VCaP (cell line): ENCODE measurements at regions not wholly inside any gene's neighbourhood (a gene's known extent, or its start where the extent isn't known, plus 50 kb on each side); places are given as distances from the start of the nearest gene placed in this dataset.

Experiments
- H3K27ac ChIP-seq: fragments of 450-650 bp; 2 replicates; pipeline ENCODE4 v1.5.1; 2017
- CTCF ChIP-seq: fragments of 450-650 bp; conservative IDR thresholded peaks from 2 replicates; pipeline ENCODE4 v1.5.1; 2017; ENCODE audit warnings: mild to moderate bottlenecking, moderate library complexity

- TF ChIP-seq CTCF = no peak
- no peak overlapping the region for H3K27ac ChIP-seq
Observed at GRCh38 chr5:6112538-6112937, 265.8 kb downstream of the MED10 start.

GRCh38 chr5:6112125-6112524 lies 266.2 kb downstream of the MED10 start:
- no peak for TF ChIP-seq CTCF
- no peak overlapping the region for H3K27ac ChIP-seq

GRCh38 chr5:6111131-6111530 lies 267.2 kb downstream of the MED10 start:
- TF ChIP-seq CTCF = no peak

GRCh38 chr5:6110441-6111005 lies 267.8 kb downstream of the MED10 start:
- TF ChIP-seq CTCF = no peak
- H3K27ac ChIP-seq = no peak overlapping the region

More at GRCh38 chr5:6111131-6111530, 267.2 kb downstream of the MED10 start:
- H3K27ac ChIP-seq = no peak overlapping the region

GRCh38 chr5:6108981-6109825 lies 269.1 kb downstream of the MED10 start:
- TF ChIP-seq CTCF = no peak
- no peak overlapping the region for H3K27ac ChIP-seq

- no peak for TF ChIP-seq CTCF
- H3K27ac ChIP-seq = no peak overlapping the region
Observed at GRCh38 chr5:6108540-6108848, 269.9 kb downstream of the MED10 start.

GRCh38 chr5:6107675-6108539 lies 270.4 kb downstream of the MED10 start:
- TF ChIP-seq CTCF = no peak
- H3K27ac ChIP-seq = no peak overlapping the region
